ENCODE measurements at regions not wholly inside any gene's neighbourhood (a gene's known extent, or its start where the extent isn't known, plus 50 kb on each side); places are given as distances from the start of the nearest gene placed in this dataset.

DNA sequence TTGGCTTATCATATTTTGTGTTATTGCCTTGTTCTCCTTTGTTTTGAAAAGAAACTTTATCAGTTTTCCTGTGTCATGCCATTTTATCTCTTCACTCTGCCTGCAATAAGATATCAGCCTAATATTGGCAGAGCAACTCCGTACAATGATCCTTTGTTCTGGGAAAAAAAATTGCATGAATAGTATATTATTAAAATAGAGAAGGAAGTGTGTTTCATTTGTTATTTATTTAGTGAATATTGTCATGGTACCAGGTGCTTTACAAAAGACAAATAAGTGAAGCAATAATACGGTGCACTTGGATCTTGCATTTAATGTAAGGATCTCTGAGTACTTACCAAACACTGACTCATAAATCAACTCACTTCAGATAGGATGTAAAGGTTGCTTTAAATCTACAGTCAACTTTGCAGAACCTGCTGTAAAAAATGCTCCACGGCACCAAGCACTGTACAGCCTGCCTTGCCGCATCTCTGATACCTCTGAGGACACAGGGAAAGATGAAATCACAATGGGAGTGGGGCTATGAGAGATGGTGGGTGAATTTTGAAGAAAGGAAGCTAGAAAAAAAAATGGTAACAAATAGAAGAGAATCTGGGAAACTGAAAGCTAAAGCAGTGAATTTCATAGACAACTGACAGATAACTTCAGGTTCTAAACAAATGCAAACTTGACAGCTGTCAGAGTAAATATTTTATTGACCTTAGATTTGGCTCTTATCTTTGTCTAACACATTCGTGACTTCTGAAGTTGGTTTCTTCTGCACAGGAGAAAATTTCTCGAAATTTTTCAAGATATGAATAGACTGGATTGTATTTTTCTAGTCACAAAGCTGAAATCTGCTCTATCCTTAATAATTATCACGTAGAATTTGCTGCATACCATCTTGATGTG is 232.1 kb downstream of the ENC1 start:
- Histone ChIP-seq H3K4me1 (ENCODE audit: control insufficient read depth in 1 of 2, insufficient read depth in 2 of 2, low read length in 2 of 2) (peaks cover 0 to 3% of the 10 kb centered on the region in 2 donors), H3K36me3 (ENCODE audit: control insufficient read depth in 1 of 2, insufficient read depth in 2 of 2, low read length in 2 of 2) (no peaks in the 10 kb centered on the region), H3K9me3 (ENCODE audit: control insufficient read depth in 1 of 2, low read length in 2 of 2) (no peaks in the 10 kb centered on the region), H3K4me3 (ENCODE audit: low read depth in 1 of 2, low read length in 2 of 2) (no peak overlapping the region), H3K27me3 (ENCODE audit: low read depth, low read length) (no peaks in the 10 kb centered on the region), H3K27ac (ENCODE audit: low read length) (no peak overlapping the region)

DNA sequence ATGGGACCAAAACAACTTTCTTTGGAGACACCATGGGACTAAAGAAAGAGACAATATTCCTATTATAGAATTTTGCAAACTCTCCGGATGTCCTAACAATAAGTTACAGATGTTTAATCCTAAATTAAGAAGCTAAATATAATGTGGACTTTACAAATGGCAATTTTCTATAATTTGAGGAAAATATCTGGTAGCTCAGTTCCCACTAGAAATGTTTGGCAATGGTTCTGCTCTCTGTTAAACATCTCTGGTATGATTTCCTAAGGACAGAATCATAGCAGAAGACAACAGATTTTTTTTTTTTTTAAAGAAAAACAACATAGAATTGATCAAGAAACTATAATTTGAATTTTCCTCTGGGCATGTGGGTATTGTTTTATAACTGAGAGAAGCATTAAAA is 232.8 kb downstream of the ENC1 start:
- Histone ChIP-seq H3K36me3 (ENCODE audit: control insufficient read depth in 1 of 2, insufficient read depth in 2 of 2, low read length in 2 of 2) (no peaks in the 10 kb centered on the region), H3K4me3 (ENCODE audit: low read depth in 1 of 2, low read length in 2 of 2) (no peak overlapping the region), H3K27ac (ENCODE audit: low read length) (no peak overlapping the region), H3K9me3 (ENCODE audit: control insufficient read depth in 1 of 2, low read length in 2 of 2) (no peaks in the 10 kb centered on the region), H3K4me1 (ENCODE audit: control insufficient read depth in 1 of 2, insufficient read depth in 2 of 2, low read length in 2 of 2) (peaks cover 0 to 3% of the 10 kb centered on the region in 2 donors), H3K27me3 (ENCODE audit: low read depth, low read length) (no peaks in the 10 kb centered on the region)

DNA sequence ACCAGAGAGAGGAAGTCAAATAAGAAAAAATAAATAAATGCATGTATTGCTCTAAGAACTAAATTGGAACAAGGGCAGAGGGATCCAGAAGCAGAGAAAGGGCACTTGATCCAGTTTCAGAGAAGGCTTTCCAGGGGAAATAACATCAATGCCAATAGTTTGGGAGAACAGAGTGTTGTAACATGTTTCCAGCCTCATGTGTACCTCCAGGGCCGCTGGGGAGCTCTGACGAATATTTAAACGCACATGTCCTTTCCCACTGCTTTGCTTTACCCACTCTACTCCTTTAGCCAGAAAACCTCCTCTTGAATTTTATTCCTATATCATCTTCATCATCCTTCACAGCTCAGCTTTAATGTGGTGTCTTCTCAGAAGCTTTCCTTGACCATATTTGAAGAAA is 233.7 kb downstream of the ENC1 start:
- H3K4me1 ChIP-seq (ENCODE audit: control insufficient read depth in 1 of 2, insufficient read depth in 2 of 2, low read length in 2 of 2), result peaks cover 0 to 3% of the 10 kb centered on the region in 2 donors

DNA sequence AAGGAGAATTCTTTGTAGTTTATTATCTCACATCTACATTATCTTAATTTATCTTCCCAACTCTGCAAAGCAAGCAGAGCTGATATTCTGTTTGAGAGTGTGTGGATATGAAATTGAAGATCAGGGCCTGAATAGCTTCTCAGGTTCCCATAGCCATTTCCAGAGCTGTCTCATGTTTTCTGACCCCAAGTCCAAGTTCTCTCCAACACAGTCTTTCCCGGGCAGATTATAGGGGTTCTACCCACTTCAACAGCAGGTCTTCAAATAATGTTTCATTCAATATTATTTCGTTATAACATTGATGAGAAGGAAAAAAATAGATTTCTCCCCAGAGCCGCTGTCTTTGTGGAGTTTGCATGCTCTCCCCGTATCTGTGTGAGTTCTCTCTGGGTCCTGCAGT is 234.9 kb downstream of the ENC1 start:
- H3K27me3 ChIP-seq (ENCODE audit: low read depth, low read length), result no peaks in the 10 kb centered on the region
- no peak overlapping the region for H3K27ac ChIP-seq (ENCODE audit: low read length)
- no peak overlapping the region for H3K4me3 ChIP-seq (ENCODE audit: low read depth in 1 of 2, low read length in 2 of 2)
- H3K36me3 ChIP-seq (ENCODE audit: control insufficient read depth in 1 of 2, insufficient read depth in 2 of 2, low read length in 2 of 2), result no peaks in the 10 kb centered on the region
- peaks cover 0 to 3% of the 10 kb centered on the region in 2 donors for H3K4me1 ChIP-seq (ENCODE audit: control insufficient read depth in 1 of 2, insufficient read depth in 2 of 2, low read length in 2 of 2)
- no peaks in the 10 kb centered on the region for H3K9me3 ChIP-seq (ENCODE audit: control insufficient read depth in 1 of 2, low read length in 2 of 2)

More for the DNA sequence above, 233.7 kb downstream of the ENC1 start:
- Histone ChIP-seq H3K9me3 (ENCODE audit: control insufficient read depth in 1 of 2, low read length in 2 of 2) (no peaks in the 10 kb centered on the region), H3K27me3 (ENCODE audit: low read depth, low read length) (no peaks in the 10 kb centered on the region), H3K27ac (ENCODE audit: low read length) (no peak overlapping the region), H3K36me3 (ENCODE audit: control insufficient read depth in 1 of 2, insufficient read depth in 2 of 2, low read length in 2 of 2) (no peaks in the 10 kb centered on the region), H3K4me3 (ENCODE audit: low read depth in 1 of 2, low read length in 2 of 2) (no peak overlapping the region)

DNA sequence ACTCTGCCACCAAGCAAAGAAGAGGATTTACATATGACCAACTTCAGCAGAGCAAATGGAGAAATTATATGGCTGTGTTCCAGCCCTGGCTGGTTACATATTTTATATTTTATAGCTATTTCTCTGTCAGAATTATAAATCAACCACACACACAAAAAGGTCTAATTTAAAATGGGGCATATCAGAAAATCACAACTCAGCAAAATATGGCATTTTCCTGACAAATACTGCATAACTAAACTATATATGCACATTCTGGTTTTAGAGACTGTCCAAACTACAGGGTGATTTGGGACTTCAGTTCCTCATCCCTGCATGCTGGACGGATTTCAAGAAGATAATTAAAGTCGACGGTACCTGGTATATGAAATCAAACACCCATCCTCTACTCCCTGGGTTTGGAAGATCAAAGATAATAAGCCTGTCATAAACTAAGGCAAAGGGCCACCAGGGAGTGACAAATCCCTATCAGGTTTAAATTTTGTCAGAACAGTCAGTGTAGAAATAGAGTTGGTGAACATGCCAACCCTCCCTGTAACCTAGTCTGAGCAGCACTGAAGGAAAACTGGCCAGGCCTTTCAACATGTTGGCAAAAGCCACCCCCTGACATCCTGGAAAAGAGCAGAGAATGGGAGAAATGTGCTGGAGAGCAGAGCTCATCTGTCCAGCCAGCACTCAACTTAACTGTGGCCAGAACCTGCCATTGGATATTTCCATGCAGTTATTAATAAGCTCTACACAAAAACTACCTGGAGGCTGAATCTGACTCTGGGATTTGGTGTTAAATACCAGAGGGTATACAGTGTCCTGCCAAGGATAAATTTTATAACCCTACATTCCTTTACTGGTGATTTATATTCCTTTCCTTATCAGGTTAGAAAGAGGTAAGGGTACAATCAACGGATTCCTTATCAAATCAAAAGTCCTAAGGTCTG is 235.7 kb downstream of the ENC1 start:
- Histone ChIP-seq H3K4me3 (ENCODE audit: low read depth in 1 of 2, low read length in 2 of 2) (no peak overlapping the region), H3K27ac (ENCODE audit: low read length) (no peak overlapping the region), H3K27me3 (ENCODE audit: low read depth, low read length) (no peaks in the 10 kb centered on the region), H3K36me3 (ENCODE audit: control insufficient read depth in 1 of 2, insufficient read depth in 2 of 2, low read length in 2 of 2) (no peaks in the 10 kb centered on the region), H3K9me3 (ENCODE audit: control insufficient read depth in 1 of 2, low read length in 2 of 2) (no peaks in the 10 kb centered on the region), H3K4me1 (ENCODE audit: control insufficient read depth in 1 of 2, insufficient read depth in 2 of 2, low read length in 2 of 2) (peaks cover 0 to 3% of the 10 kb centered on the region in 2 donors)

DNA sequence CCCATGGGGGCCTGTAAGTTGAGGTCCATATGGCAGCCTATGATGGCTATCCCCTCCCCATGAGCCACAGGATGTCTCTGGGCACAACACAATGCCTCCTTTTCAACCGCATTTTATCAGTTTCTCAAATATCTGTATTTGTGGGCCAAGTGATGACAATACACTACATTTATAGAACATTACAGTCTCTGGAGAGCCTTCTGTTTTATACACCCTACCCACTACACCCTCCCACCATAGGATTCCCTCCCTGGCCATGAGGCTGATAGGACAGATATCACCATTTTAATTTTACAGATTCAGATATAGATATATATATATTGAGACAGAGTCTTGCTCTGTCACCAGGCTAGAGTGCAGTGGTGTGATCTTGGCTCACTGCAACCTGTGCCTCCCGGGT is 236.8 kb downstream of the ENC1 start:
- no peak overlapping the region for H3K4me3 ChIP-seq (ENCODE audit: low read depth in 1 of 2, low read length in 2 of 2)
- H3K36me3 ChIP-seq (ENCODE audit: control insufficient read depth in 1 of 2, insufficient read depth in 2 of 2, low read length in 2 of 2), result no peaks in the 10 kb centered on the region
- H3K9me3 ChIP-seq (ENCODE audit: control insufficient read depth in 1 of 2, low read length in 2 of 2), result peaks cover 0 to 5% of the 10 kb centered on the region in 2 donors
- peaks cover 0 to 3% of the 10 kb centered on the region in 2 donors for H3K4me1 ChIP-seq (ENCODE audit: control insufficient read depth in 1 of 2, insufficient read depth in 2 of 2, low read length in 2 of 2)
- no peaks in the 10 kb centered on the region for H3K27me3 ChIP-seq (ENCODE audit: low read depth, low read length)
- H3K27ac ChIP-seq (ENCODE audit: low read length), result no peak overlapping the region

DNA sequence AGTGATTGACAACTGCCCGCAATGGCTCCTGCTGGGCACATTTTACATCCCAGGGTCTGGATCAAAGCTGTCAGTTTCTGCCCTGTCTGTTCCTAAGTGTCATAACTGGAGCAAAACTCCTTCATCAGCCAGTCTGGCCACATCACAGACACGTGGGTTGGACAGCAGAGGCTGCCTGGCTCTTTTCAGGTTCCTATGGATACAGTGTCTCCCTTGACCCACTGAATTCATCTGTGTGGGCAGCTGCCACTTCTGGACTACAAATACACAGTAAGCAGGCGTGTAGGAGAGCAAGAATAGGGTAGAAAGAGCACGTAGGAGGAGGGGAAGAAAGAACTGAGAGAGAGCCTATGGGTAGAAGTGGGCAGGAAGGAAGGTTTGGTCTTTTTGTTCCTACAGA is 238.0 kb downstream of the ENC1 start:
- H3K4me1 ChIP-seq (ENCODE audit: control insufficient read depth in 1 of 2, insufficient read depth in 2 of 2, low read length in 2 of 2), result no peaks in the 10 kb centered on the region
- no peak overlapping the region for H3K27ac ChIP-seq (ENCODE audit: low read length)
- peaks cover 0 to 5% of the 10 kb centered on the region in 2 donors for H3K9me3 ChIP-seq (ENCODE audit: control insufficient read depth in 1 of 2, low read length in 2 of 2)
- H3K36me3 ChIP-seq (ENCODE audit: control insufficient read depth in 1 of 2, insufficient read depth in 2 of 2, low read length in 2 of 2), result no peaks in the 10 kb centered on the region
- no peak overlapping the region for H3K4me3 ChIP-seq (ENCODE audit: low read depth in 1 of 2, low read length in 2 of 2)
- no peaks in the 10 kb centered on the region for H3K27me3 ChIP-seq (ENCODE audit: low read depth, low read length)

DNA sequence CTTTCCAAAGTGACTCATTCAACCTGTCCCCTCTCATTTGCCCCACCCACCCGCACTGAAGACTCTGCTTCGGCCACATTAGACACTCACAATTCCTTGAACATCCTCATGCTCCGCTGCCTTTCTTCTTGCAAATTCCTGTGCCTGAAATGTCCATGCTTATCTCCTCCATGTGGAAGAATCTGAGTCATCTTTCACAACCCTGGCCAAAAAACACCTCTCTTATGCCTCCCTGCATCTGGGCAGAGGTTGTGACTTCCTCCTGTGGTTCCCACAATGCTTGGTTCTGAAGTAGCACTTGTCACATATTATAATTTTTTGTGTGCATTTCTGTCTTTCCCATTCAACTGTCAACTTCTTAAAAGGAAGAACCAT is 238.6 kb downstream of the ENC1 start:
- H3K4me1 ChIP-seq (ENCODE audit: control insufficient read depth in 1 of 2, insufficient read depth in 2 of 2, low read length in 2 of 2), result no peaks in the 10 kb centered on the region
- H3K9me3 ChIP-seq (ENCODE audit: control insufficient read depth in 1 of 2, low read length in 2 of 2), result peaks cover 0 to 5% of the 10 kb centered on the region in 2 donors
- H3K27ac ChIP-seq (ENCODE audit: low read length), result no peak overlapping the region
- no peak overlapping the region for H3K4me3 ChIP-seq (ENCODE audit: low read depth in 1 of 2, low read length in 2 of 2)
- no peaks in the 10 kb centered on the region for H3K36me3 ChIP-seq (ENCODE audit: control insufficient read depth in 1 of 2, insufficient read depth in 2 of 2, low read length in 2 of 2)
- no peaks in the 10 kb centered on the region for H3K27me3 ChIP-seq (ENCODE audit: low read depth, low read length)

DNA sequence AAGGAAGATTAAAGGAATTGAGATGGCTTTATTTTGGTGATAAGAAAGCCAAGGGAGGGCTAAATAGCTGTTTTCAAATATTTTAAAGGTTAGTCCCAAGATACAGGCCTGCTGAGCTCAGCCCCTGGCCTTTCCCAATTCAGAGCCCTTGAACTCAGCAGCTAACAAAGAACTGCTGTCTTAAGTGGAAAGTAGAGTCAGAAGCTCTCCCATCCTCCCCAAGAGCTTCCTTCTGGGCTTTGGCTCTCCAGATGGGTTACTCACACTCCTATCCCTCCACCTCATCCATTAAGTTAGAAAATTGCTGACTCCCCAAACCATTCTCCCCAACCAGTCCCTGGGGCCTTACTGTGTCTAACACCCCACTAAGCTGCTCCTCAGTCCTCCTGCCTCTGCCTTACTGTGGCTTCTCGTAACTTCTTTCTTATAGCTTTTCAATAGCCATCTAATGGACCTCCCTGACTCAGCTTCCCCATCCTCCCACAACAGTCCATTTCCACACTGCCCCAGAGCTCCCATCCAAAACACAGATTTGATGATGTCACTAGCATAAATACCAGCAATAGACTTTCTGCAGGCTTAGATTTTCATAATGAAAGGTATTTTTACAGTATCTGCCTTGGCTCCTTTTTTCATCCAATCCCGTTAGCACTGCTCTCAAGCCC is 239.1 kb downstream of the ENC1 start:
- Histone ChIP-seq H3K27me3 (ENCODE audit: low read depth, low read length) (no peaks in the 10 kb centered on the region), H3K27ac (ENCODE audit: low read length) (no peak overlapping the region), H3K9me3 (ENCODE audit: control insufficient read depth in 1 of 2, low read length in 2 of 2) (peaks cover 0 to 5% of the 10 kb centered on the region in 2 donors), H3K4me1 (ENCODE audit: control insufficient read depth in 1 of 2, insufficient read depth in 2 of 2, low read length in 2 of 2) (no peaks in the 10 kb centered on the region), H3K36me3 (ENCODE audit: control insufficient read depth in 1 of 2, insufficient read depth in 2 of 2, low read length in 2 of 2) (no peaks in the 10 kb centered on the region), H3K4me3 (ENCODE audit: low read depth in 1 of 2, low read length in 2 of 2) (no peak overlapping the region)

DNA sequence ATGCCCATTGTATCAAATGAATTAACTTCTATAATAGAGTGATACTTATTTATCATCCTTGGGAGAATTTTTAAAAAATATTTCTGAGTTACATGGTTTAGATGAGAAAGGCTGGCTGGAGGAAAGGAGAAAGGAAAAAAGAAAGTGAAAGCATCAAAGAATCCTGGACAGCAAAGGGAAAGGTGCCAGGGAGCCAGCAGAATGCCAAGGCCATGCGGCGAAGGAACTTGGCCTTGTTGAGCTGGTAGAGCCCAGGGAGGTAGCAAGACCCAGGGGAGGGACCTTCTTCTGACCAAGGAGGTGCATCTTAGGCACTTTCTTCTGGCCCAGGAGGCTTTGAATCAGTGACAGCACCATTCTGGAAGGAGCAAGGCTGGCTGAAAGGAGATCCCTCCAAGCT is 240.5 kb downstream of the ENC1 start:
- H3K9me3 ChIP-seq (ENCODE audit: control insufficient read depth in 1 of 2, low read length in 2 of 2), result peaks cover 0 to 5% of the 10 kb centered on the region in 2 donors
- no peaks in the 10 kb centered on the region for H3K36me3 ChIP-seq (ENCODE audit: control insufficient read depth in 1 of 2, insufficient read depth in 2 of 2, low read length in 2 of 2)
- no peak overlapping the region for H3K27ac ChIP-seq (ENCODE audit: low read length)

More for the DNA sequence above, 240.5 kb downstream of the ENC1 start:
- Histone ChIP-seq H3K27me3 (ENCODE audit: low read depth, low read length) (no peaks in the 10 kb centered on the region), H3K4me3 (ENCODE audit: low read depth in 1 of 2, low read length in 2 of 2) (no peak overlapping the region), H3K4me1 (ENCODE audit: control insufficient read depth in 1 of 2, insufficient read depth in 2 of 2, low read length in 2 of 2) (no peaks in the 10 kb centered on the region)
